ENCODE measurements at regions not wholly inside any gene's neighbourhood (a gene's known extent, or its start where the extent isn't known, plus 50 kb on each side); places are given as distances from the start of the nearest gene placed in this dataset.

- TF ChIP-seq CTCF (IDR thresholded peaks at IDR 0.05; ENCODE audit: low read depth, low read length, poor library complexity, severe bottlenecking) (no peak), EZH2phosphoT487 (IDR thresholded peaks at IDR 0.05; ENCODE audit: borderline replicate concordance, low read length) (no peak)
Measured at GRCh38 chr4:54165438-54165837, 63.7 kb upstream of the PDGFRA start.

Measured in DOHH2 (cell line).